A549 (cell line): ENCODE measurements at regions not wholly inside any gene's neighbourhood (a gene's known extent, or its start where the extent isn't known, plus 50 kb on each side); places are given as distances from the start of the nearest gene placed in this dataset.

Experiments
- ATAC-seq, 2 experiments: fragments of 200-7000 bp in 1 of 2; fragments of >200 bp in 1 of 2; cut with Nextera tagmentation in 1 of 2; cut with Tn5 transposase in 1 of 2; 3 replicates each; pipeline versions ENCODE4 v1.8.0 to v1.9.1; 2018 to 2020; ENCODE audit warnings: mild to moderate bottlenecking in 1 of 2, moderate library complexity in 1 of 2
- CTCF ChIA-PET: fragments of 300-600 bp; sonication (Branson Sonifier 250); formaldehyde crosslinking; extraction: SDS; loops from one replicate; lab custom pipeline; 2021; ENCODE audit warnings: antibody characterized with exemption, inconsistent platforms; lab: Yijun Ruan, JAX
- POLR2A ChIA-PET: fragments of 350-600 bp; formaldehyde crosslinking; extraction: SDS; loops from one replicate; lab custom pipeline; 2021; ENCODE audit warnings: antibody characterized with exemption, inconsistent platforms; lab: Yijun Ruan, JAX
- DNase-seq, 2 experiments: peaks; one replicate each; pipeline versions ENCODE4 v3.0.0 to v3.0.0-alpha.2; 2011 to 2016; ENCODE audit warnings: low read depth in 1 of 2, low spot score in 1 of 2
- FAIRE-seq: peaks from 2 replicates; lab custom pipeline; 2011; peaks lifted over from hg19 to GRCh38; lab: Jason Lieb, UNC
- H3K27ac ChIP-seq, 2 experiments: fragments of >200 bp; sonication (Bioruptor Twin); formaldehyde crosslinking; 3 replicates each; pipeline ENCODE4 v1.5.1; 2016 to 2017
- H3K4me1 ChIP-seq: fragments of >200 bp; sonication (Bioruptor Twin); formaldehyde crosslinking; 3 replicates; pipeline ENCODE4 v1.6.1; 2016
- H3K4me2 ChIP-seq: fragments of >200 bp; sonication (Bioruptor Twin); formaldehyde crosslinking; 3 replicates; pipeline ENCODE4 v1.6.1; 2016
- H3K4me3 ChIP-seq: fragments of >200 bp; sonication (Bioruptor Twin); formaldehyde crosslinking; 3 replicates; pipeline ENCODE4 v1.5.1; 2016
- H3K9me3 ChIP-seq: fragments of >200 bp; sonication (Bioruptor Twin); formaldehyde crosslinking; 3 replicates; pipeline ENCODE4 v1.6.1; 2016
- BCL3 ChIP-seq: fragments of >200 bp; sonication (Bioruptor Twin); formaldehyde crosslinking; IDR thresholded peaks from 3 replicates; pipeline ENCODE4 v1.6.1; 2016
- BHLHE40 ChIP-seq: IDR thresholded peaks from 2 replicates; pipeline ENCODE4 v1.6.1; 2012; ENCODE audit warnings: low read depth, low read length, inconsistent platforms
- CEBPB ChIP-seq, 2 experiments: fragments of >200 bp in 1 of 2; sonication (Bioruptor Twin) in 1 of 2; formaldehyde crosslinking in 1 of 2; IDR thresholded peaks; 2 replicates each; pipeline ENCODE4 v1.6.1; 2012 to 2016
- CTCF ChIP-seq: fragments of >200 bp; sonication (Bioruptor Twin); formaldehyde crosslinking; IDR thresholded peaks from 3 replicates; pipeline ENCODE4 v1.5.1; 2016
- FOSL2 ChIP-seq, 2 experiments: fragments of 450-650 bp in 1 of 2; fragments of >200 bp in 1 of 2; sonication (Bioruptor Twin) in 1 of 2; formaldehyde crosslinking; IDR thresholded peaks; 2 replicates each; pipeline versions ENCODE4 v1.5.0 to v1.6.1; 2016 to 2020; ENCODE audit warnings: mild to moderate bottlenecking in 1 of 2, moderate library complexity in 1 of 2
- GATA3 ChIP-seq: IDR thresholded peaks from 2 replicates; pipeline ENCODE4 v1.6.1; 2012; ENCODE audit warnings: borderline replicate concordance
- HEYL ChIP-seq: fragments of 250-450 bp; sonication (Bioruptor Pico); IDR thresholded peaks from 2 replicates; pipeline ENCODE4 v1.8.0; 2021; ENCODE audit warnings: mild to moderate bottlenecking, moderate library complexity
- JUN ChIP-seq, 2 experiments: fragments of >200 bp; sonication (Bioruptor Twin); formaldehyde crosslinking; IDR thresholded peaks; 2 replicates in 1 of 2; 3 replicates in 1 of 2; pipeline ENCODE4 v1.6.1; 2016 to 2017
- JUNB ChIP-seq: fragments of >200 bp; sonication (Bioruptor Twin); formaldehyde crosslinking; IDR thresholded peaks from 2 replicates; pipeline ENCODE4 v1.6.1; 2016
- MAZ ChIP-seq: fragments of 150-350 bp; IDR thresholded peaks from 2 replicates; pipeline ENCODE4 v1.6.1; 2014; ENCODE audit warnings: antibody characterized with exemption, low read depth, low read length, borderline replicate concordance
- NFE2L2 ChIP-seq: fragments of 150-350 bp; conservative IDR thresholded peaks from 2 replicates; pipeline ENCODE4 v1.6.1; 2014; ENCODE audit warnings: low read length
- NPAS2 ChIP-seq: fragments of 250-450 bp; sonication (Bioruptor Pico); IDR thresholded peaks from 2 replicates; pipeline ENCODE4 v1.8.0; 2022; ENCODE audit warnings: mild to moderate bottlenecking, moderate library complexity, borderline replicate concordance
- NR3C1 ChIP-seq: fragments of >200 bp; sonication (Bioruptor Twin); formaldehyde crosslinking; IDR thresholded peaks from 3 replicates; pipeline ENCODE4 v1.6.1; 2017
- POLR2AphosphoS2 ChIP-seq: conservative IDR thresholded peaks from 2 replicates; pipeline ENCODE4 v1.6.1; 2012; ENCODE audit warnings: low read length, improper control_type of control experiment, inconsistent platforms
- RAD21 ChIP-seq, 2 experiments: fragments of >200 bp in 1 of 2; sonication (Bioruptor Twin) in 1 of 2; formaldehyde crosslinking in 1 of 2; IDR thresholded peaks in 1 of 2; conservative IDR thresholded peaks in 1 of 2; 2 replicates in 1 of 2; 3 replicates in 1 of 2; pipeline ENCODE4 v1.6.1; 2012 to 2018; ENCODE audit warnings: inconsistent platforms in 1 of 2
- REST ChIP-seq: fragments of 200-600 bp; sonication (generic); IDR thresholded peaks from 2 replicates; pipeline ENCODE4 v1.6.1; 2016; ENCODE audit warnings: antibody characterized with exemption, mild to moderate bottlenecking, moderate library complexity
- SMC3 ChIP-seq: fragments of >200 bp; sonication (Bioruptor Twin); formaldehyde crosslinking; IDR thresholded peaks from 3 replicates; pipeline ENCODE4 v1.6.1; 2018; ENCODE audit warnings: inconsistent platforms
- TFCP2L1 ChIP-seq: fragments of 250-450 bp; sonication (Bioruptor Pico); IDR thresholded peaks from 2 replicates; pipeline ENCODE4 v1.5.0; 2021; ENCODE audit warnings: mild to moderate bottlenecking
- USF2 ChIP-seq: fragments of 450-650 bp; IDR thresholded peaks from 2 replicates; pipeline ENCODE4 v1.6.1; 2014; ENCODE audit warnings: antibody characterized with exemption
- ZC3H11A ChIP-seq: fragments of 450-650 bp; IDR thresholded peaks from 2 replicates; pipeline ENCODE4 v1.6.1; 2014; ENCODE audit warnings: antibody characterized with exemption, mild to moderate bottlenecking
- ZNF302 ChIP-seq: fragments of 250-450 bp; sonication (Bioruptor Pico); IDR thresholded peaks from 2 replicates; pipeline ENCODE4 v1.9.0; 2021; ENCODE audit warnings: inconsistent platforms, mild to moderate bottlenecking, moderate library complexity
- ZSCAN20 ChIP-seq: fragments of 250-450 bp; sonication (Bioruptor Pico); IDR thresholded peaks from 2 replicates; pipeline ENCODE4 v1.8.0; 2022; ENCODE audit warnings: mild to moderate bottlenecking, moderate library complexity
- WGBS: methylation state at CpG from one replicate; pipeline ENCODE4 v1.1.6; 2017; ENCODE audit errors: missing lambda C conversion rate; 5-methylcytosine and 5-hydroxymethylcytosine counted together
- TF ChIP-seq, protein P1 (sequence below): fragments of >200 bp; sonication (Bioruptor Twin); formaldehyde crosslinking; IDR thresholded peaks from 2 replicates; pipeline ENCODE4 v1.6.1; 2016

DNA sequence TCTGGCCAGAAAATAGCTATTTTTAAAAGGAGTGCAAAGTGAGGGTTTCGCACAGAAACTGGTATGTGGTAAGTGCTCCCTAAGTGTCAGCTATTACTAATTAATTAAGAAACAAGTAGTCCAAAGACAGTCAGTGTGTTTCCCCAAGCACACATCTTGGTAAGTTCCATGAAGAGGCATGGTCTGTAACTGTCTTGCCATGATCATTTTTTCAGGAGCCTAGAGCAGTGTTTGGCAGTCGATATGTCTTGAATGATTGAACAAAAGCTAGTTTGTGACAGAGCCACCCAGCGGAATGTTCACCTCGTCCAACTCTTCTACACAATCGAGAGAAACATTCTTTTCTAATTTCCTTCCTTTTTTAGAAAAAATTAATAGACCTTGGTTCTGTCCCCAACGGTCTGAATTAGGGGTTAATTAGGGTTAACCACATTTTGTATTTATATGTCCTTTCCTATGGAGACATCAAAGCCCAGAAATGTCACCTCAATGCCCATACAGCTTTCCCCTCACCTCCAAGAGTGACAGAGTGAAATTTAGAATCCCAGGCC lies 57.6 kb upstream of the FTH1 start:
- ChIA-PET POLR2A (interaction anchor here (1.0 to 3.4 kb wide), 4 partner anchors 13 to 76 kb away, joined by 3 to 75 read pairs (median 7); partner anchors contain the start of gene FTH1), CTCF (interaction anchor here (0.6 to 2.4 kb wide), 18 partner anchors 9 to 227 kb away, joined by 3 to 10 read pairs (median 3); partner anchors contain the start of gene FTH1)
- peak overlapping the region; percentile 65 to 83 for H3K27ac ChIP-seq
- TF ChIP-seq USF2 (no peak), BHLHE40 (no peak)
- H3K4me1 ChIP-seq, result peaks cover 20% of the 10 kb centered on the region
- DNase-seq, result no peak
- H3K9me3 ChIP-seq, result peaks cover 21% of the 10 kb centered on the region
- peak overlapping the region; percentile 76 for H3K4me2 ChIP-seq
- peak; percentile 14 to 17; a peak in 3 of 6 replicates for ATAC-seq
- H3K4me3 ChIP-seq, result no peak overlapping the region
- WGBS, result 49% methylated on average over 6 of the region's 6 CpGs
- FAIRE-seq, result no peak

GRCh38 chr11:62022211-62022610 lies 54.8 kb upstream of the FTH1 start:
- no peak for TF ChIP-seq NR3C1
- no peak for TF ChIP-seq ZSCAN20 (CRISPR knock-in tag)
- no peak for TF ChIP-seq RAD21 (conservative IDR thresholded peaks at IDR 0.05 in 1 of 2, IDR thresholded peaks at IDR 0.05 in 1 of 2)
- TF ChIP-seq POLR2AphosphoS2, result no peak
- no peak for TF ChIP-seq TFCP2L1
- TF ChIP-seq MAZ, result no peak
- TF ChIP-seq JUNB, result no peak
- TF ChIP-seq SMC3, result no peak
- no peak for TF ChIP-seq CTCF
- no peak for TF ChIP-seq GATA3
- no peak for TF ChIP-seq ZC3H11A
- no peak for TF ChIP-seq ZNF302 (CRISPR knock-in tag)
- no peak for TF ChIP-seq BCL3
- no peak for TF ChIP-seq CEBPB (IDR thresholded peaks at IDR 0.05)
- TF ChIP-seq FOSL2 (IDR thresholded peaks at IDR 0.05), result no peak
- no peak for TF ChIP-seq FOSL2 (CRISPR knock-in tag; IDR thresholded peaks at IDR 0.05)
- no peak for ATAC-seq
- POLR2A ChIA-PET, result no interaction called here
- Histone ChIP-seq H3K4me3 (no peak overlapping the region), H3K27ac (peak overlapping the region in 1 of 2 experiments; percentile 31; a peak in 2 of 6 replicates), H3K9me3 (peaks cover 24% of the 10 kb centered on the region), H3K4me2 (no peak overlapping the region), H3K4me1 (peaks cover 28% of the 10 kb centered on the region)
- CTCF ChIA-PET, result interaction anchor here (1.0 to 1.5 kb wide), 5 partner anchors 23 to 86 kb away, joined by 3 to 6 read pairs (median 3); no protein-coding TSS in a partner anchor
- FAIRE-seq, result no peak
- no peak for DNase-seq
- whole genome bisulfite sequencing, result 12% methylated on average over 3 of the region's 3 CpGs

- no peak for DNase-seq
- POLR2A ChIA-PET, result no interaction called here
- 62% methylated on average over 3 of the region's 3 CpGs for WGBS
Observed at GRCh38 chr11:62020661-62021060, 53.2 kb upstream of the FTH1 start.

More at GRCh38 chr11:62020661-62021060, 53.2 kb upstream of the FTH1 start:
- Histone ChIP-seq H3K9me3 (peaks cover 24% of the 10 kb centered on the region), H3K4me2 (no peak overlapping the region), H3K4me1 (peaks cover 21% of the 10 kb centered on the region), H3K4me3 (no peak overlapping the region), H3K27ac (no peak overlapping the region)
- CTCF ChIA-PET, result interaction anchor here (0.6 kb wide), 1 partner anchor 87 kb away, joined by 3 read pairs; no protein-coding TSS in a partner anchor
- no peak for ATAC-seq
- FAIRE-seq, result no peak
- TF ChIP-seq NPAS2 (no peak), HEYL (no peak), NFE2L2 (no peak), FOSL2 (IDR thresholded peaks at IDR 0.05) (no peak), FOSL2 (CRISPR knock-in tag; IDR thresholded peaks at IDR 0.05) (no peak), JUN (IDR thresholded peaks at IDR 0.05) (no peak), BHLHE40 (no peak), REST (no peak)
- TF ChIP-seq, protein P1, sequence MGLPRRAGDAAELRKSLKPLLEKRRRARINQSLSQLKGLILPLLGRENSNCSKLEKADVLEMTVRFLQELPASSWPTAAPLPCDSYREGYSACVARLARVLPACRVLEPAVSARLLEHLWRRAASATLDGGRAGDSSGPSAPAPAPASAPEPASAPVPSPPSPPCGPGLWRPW, result no peak
